ENCODE measurements at regions not wholly inside any gene's neighbourhood (a gene's known extent, or its start where the extent isn't known, plus 50 kb on each side); places are given as distances from the start of the nearest gene placed in this dataset.

GRCh38 chr2:35033748-35034147, 1321.8 kb upstream of the CRIM1 start:
- no peak overlapping the region for H3K4me3 Mint-ChIP-seq (ENCODE audit: unreplicated experiment)

GRCh38 chr2:35023545-35023944, 1332.0 kb upstream of the CRIM1 start:
- FAIRE-seq (no peak), DNase-seq (ENCODE audit: low read depth) (no peak)
- no peaks in the 10 kb centered on the region for H3K9me3 ChIP-seq (ENCODE audit: insufficient read depth, low read depth, low read length)
- no peak overlapping the region for H3K9ac ChIP-seq (ENCODE audit: low read length)
- no peaks in the 10 kb centered on the region for H3K36me3 ChIP-seq (ENCODE audit: insufficient read depth, low read length)
- H3K4me3 Mint-ChIP-seq (ENCODE audit: unreplicated experiment): no peak overlapping the region
- no peak overlapping the region for H3K4me3 ChIP-seq (ENCODE audit: insufficient read depth, low read depth, low read length)
- H3K27me3 ChIP-seq (ENCODE audit: insufficient read depth, low read length): no peaks in the 10 kb centered on the region
- no peak overlapping the region for H2AFZ ChIP-seq (ENCODE audit: low read depth, low read length)
- no peaks in the 10 kb centered on the region for H3K4me1 ChIP-seq (ENCODE audit: insufficient read depth, low read length)
- H3K4me2 ChIP-seq (ENCODE audit: low read length): no peak overlapping the region
- H3K79me2 ChIP-seq (ENCODE audit: insufficient read depth, low read length): no peaks in the 10 kb centered on the region
- no peaks in the 10 kb centered on the region for H3K9me3 Mint-ChIP-seq (ENCODE audit: unreplicated experiment)
- H4K20me1 ChIP-seq (ENCODE audit: insufficient read depth, low read length): no peaks in the 10 kb centered on the region
- H3K27ac Mint-ChIP-seq (ENCODE audit: unreplicated experiment): no peak overlapping the region
- H3K36me3 Mint-ChIP-seq (ENCODE audit: low read depth, unreplicated experiment): no peaks in the 10 kb centered on the region
- H3K4me1 Mint-ChIP-seq (ENCODE audit: low read depth, unreplicated experiment): no peaks in the 10 kb centered on the region
- no peaks in the 10 kb centered on the region for H3K27me3 Mint-ChIP-seq (ENCODE audit: low read depth, unreplicated experiment)
- H3K27ac ChIP-seq (ENCODE audit: low read depth, low read length): no peak overlapping the region
- TF ChIP-seq CTCF (IDR thresholded peaks at IDR 0.05; ENCODE audit: insufficient read depth, low read depth, low read length) (no peak), EZH2 (IDR thresholded peaks at IDR 0.05; ENCODE audit: insufficient read depth, low read length) (no peak)

More at GRCh38 chr2:35033748-35034147, 1321.8 kb upstream of the CRIM1 start:
- H3K9me3 ChIP-seq (ENCODE audit: insufficient read depth, low read depth, low read length): peaks cover 8% of the 10 kb centered on the region
- TF ChIP-seq EZH2 (IDR thresholded peaks at IDR 0.05; ENCODE audit: insufficient read depth, low read length) (no peak), CTCF (IDR thresholded peaks at IDR 0.05; ENCODE audit: insufficient read depth, low read depth, low read length) (no peak)
- H3K9ac ChIP-seq (ENCODE audit: low read length): no peak overlapping the region
- H3K4me2 ChIP-seq (ENCODE audit: low read length): no peak overlapping the region
- peaks cover 2% of the 10 kb centered on the region for H3K27me3 Mint-ChIP-seq (ENCODE audit: low read depth, unreplicated experiment)
- H3K27ac Mint-ChIP-seq (ENCODE audit: unreplicated experiment): no peak overlapping the region
- no peaks in the 10 kb centered on the region for H3K36me3 ChIP-seq (ENCODE audit: insufficient read depth, low read length)
- DNase-seq (ENCODE audit: low read depth) (no peak), FAIRE-seq (no peak)
- H2AFZ ChIP-seq (ENCODE audit: low read depth, low read length): no peak overlapping the region
- H3K4me1 ChIP-seq (ENCODE audit: insufficient read depth, low read length): no peaks in the 10 kb centered on the region
- H3K27ac ChIP-seq (ENCODE audit: low read depth, low read length): no peak overlapping the region
- H4K20me1 ChIP-seq (ENCODE audit: insufficient read depth, low read length): no peaks in the 10 kb centered on the region
- H3K4me1 Mint-ChIP-seq (ENCODE audit: low read depth, unreplicated experiment): no peaks in the 10 kb centered on the region
- no peak overlapping the region for H3K4me3 ChIP-seq (ENCODE audit: insufficient read depth, low read depth, low read length)
- peaks cover 2% of the 10 kb centered on the region for H3K9me3 Mint-ChIP-seq (ENCODE audit: unreplicated experiment)
- no peaks in the 10 kb centered on the region for H3K27me3 ChIP-seq (ENCODE audit: insufficient read depth, low read length)
- H3K79me2 ChIP-seq (ENCODE audit: insufficient read depth, low read length): no peaks in the 10 kb centered on the region
- H3K36me3 Mint-ChIP-seq (ENCODE audit: low read depth, unreplicated experiment): no peaks in the 10 kb centered on the region

GRCh38 chr2:35000453-35000852, 1355.1 kb upstream of the CRIM1 start:
- H3K27ac Mint-ChIP-seq (ENCODE audit: unreplicated experiment): no peak overlapping the region
- H3K36me3 Mint-ChIP-seq (ENCODE audit: low read depth, unreplicated experiment): no peaks in the 10 kb centered on the region
- H3K4me1 ChIP-seq (ENCODE audit: insufficient read depth, low read length): no peaks in the 10 kb centered on the region
- no peak for DNase-seq (ENCODE audit: low read depth)
- no peak overlapping the region for H2AFZ ChIP-seq (ENCODE audit: low read depth, low read length)
- H3K9me3 Mint-ChIP-seq (ENCODE audit: unreplicated experiment): no peaks in the 10 kb centered on the region
- H3K9ac ChIP-seq (ENCODE audit: low read length): no peak overlapping the region
- H3K4me3 Mint-ChIP-seq (ENCODE audit: unreplicated experiment): no peak overlapping the region
- H3K27me3 ChIP-seq (ENCODE audit: insufficient read depth, low read length): no peaks in the 10 kb centered on the region
- no peak overlapping the region for H3K4me3 ChIP-seq (ENCODE audit: insufficient read depth, low read depth, low read length)
- no peaks in the 10 kb centered on the region for H3K79me2 ChIP-seq (ENCODE audit: insufficient read depth, low read length)
- no peak for FAIRE-seq
- no peaks in the 10 kb centered on the region for H3K36me3 ChIP-seq (ENCODE audit: insufficient read depth, low read length)
- H3K4me1 Mint-ChIP-seq (ENCODE audit: low read depth, unreplicated experiment): no peaks in the 10 kb centered on the region
- H3K9me3 ChIP-seq (ENCODE audit: insufficient read depth, low read depth, low read length): no peaks in the 10 kb centered on the region
- TF ChIP-seq CTCF (IDR thresholded peaks at IDR 0.05; ENCODE audit: insufficient read depth, low read depth, low read length) (no peak), EZH2 (IDR thresholded peaks at IDR 0.05; ENCODE audit: insufficient read depth, low read length) (no peak)
- no peaks in the 10 kb centered on the region for H3K27me3 Mint-ChIP-seq (ENCODE audit: low read depth, unreplicated experiment)
- no peak overlapping the region for H3K27ac ChIP-seq (ENCODE audit: low read depth, low read length)
- H3K4me2 ChIP-seq (ENCODE audit: low read length): no peak overlapping the region
- no peaks in the 10 kb centered on the region for H4K20me1 ChIP-seq (ENCODE audit: insufficient read depth, low read length)
